IPS DF 6.9 (cell line): ENCODE measurements at regions not wholly inside any gene's neighbourhood (a gene's known extent, or its start where the extent isn't known, plus 50 kb on each side); places are given as distances from the start of the nearest gene placed in this dataset.

Experiments used
- DNase-seq: peaks from one replicate; pipeline ENCODE4 v3.0.0-alpha.2; 2013; ENCODE audit warnings: low read depth, low spot score
- H3K27ac ChIP-seq: one replicate; pipeline ENCODE4 v1.5.1; 2013; ENCODE audit warnings: low read length, control low read depth
- H3K27me3 ChIP-seq: 2 replicates; pipeline ENCODE4 v1.6.1; 2013; ENCODE audit warnings: mild to moderate bottlenecking, low read length; ENCODE audit not compliant: control insufficient read depth, insufficient read depth
- H3K36me3 ChIP-seq: 2 replicates; pipeline ENCODE4 v1.6.1; 2013; ENCODE audit warnings: low read length; ENCODE audit not compliant: control insufficient read depth, insufficient read depth
- H3K4me1 ChIP-seq: 2 replicates; pipeline ENCODE4 v1.6.1; 2013; ENCODE audit warnings: low read length; ENCODE audit not compliant: control insufficient read depth, insufficient read depth
- H3K4me3 ChIP-seq: 2 replicates; pipeline ENCODE4 v1.5.1; 2013; ENCODE audit warnings: mild to moderate bottlenecking, low read length
- H3K9me3 ChIP-seq: 2 replicates; pipeline ENCODE4 v1.6.1; 2013; ENCODE audit warnings: low read length, inconsistent platforms; ENCODE audit not compliant: control insufficient read depth, insufficient read depth
- WGBS: extraction: QIAGEN DNeasy Blood & Tissue Kit; methylation state at CpG from one replicate; pipeline ENCODE4 v1.1.7; 2013; ENCODE audit warnings: mixed read lengths, missing lambda C conversion rate; ENCODE audit not compliant: insufficient read length, insufficient coverage; 5-methylcytosine and 5-hydroxymethylcytosine counted together

- Histone ChIP-seq H3K27me3 (no peaks in the 10 kb centered on the region), H3K4me1 (peaks cover 2% of the 10 kb centered on the region; the same call in 1 of the 2 replicates), H3K4me3 (no peak overlapping the region), H3K27ac (no peak overlapping the region), H3K36me3 (no peaks in the 10 kb centered on the region), H3K9me3 (no peaks in the 10 kb centered on the region)
- WGBS = no CpG with 5 or more reads among the region's 2 CpGs
- no peak for DNase-seq
Measured at GRCh38 chr3:177820683-177821316, 623.5 kb upstream of the TBL1XR1 start.

DNA sequence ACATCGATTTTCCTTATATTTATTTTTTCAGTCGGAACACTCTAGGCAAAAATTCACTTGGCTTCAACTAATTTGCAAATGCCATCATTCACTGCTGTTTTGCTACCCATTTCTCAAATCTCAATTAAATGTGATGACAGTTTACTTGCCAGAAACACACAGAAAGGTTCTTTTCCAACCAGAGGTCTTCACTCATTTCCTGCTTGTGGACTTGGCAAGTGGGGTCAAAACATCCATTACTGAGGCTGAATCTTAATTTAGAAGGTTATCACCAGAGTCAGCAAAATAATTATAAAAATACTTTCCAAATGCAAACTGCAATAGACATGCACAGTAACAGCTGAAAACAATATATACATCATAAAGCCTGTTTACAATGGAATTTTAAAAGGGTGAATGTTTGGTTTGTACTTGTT is 625.4 kb upstream of the TBL1XR1 start:
- Histone ChIP-seq H3K36me3 (no peaks in the 10 kb centered on the region), H3K4me1 (peaks cover 2% of the 10 kb centered on the region; the same call in 1 of the 2 replicates), H3K27ac (no peak overlapping the region), H3K9me3 (no peaks in the 10 kb centered on the region), H3K4me3 (no peak overlapping the region), H3K27me3 (no peaks in the 10 kb centered on the region)
- no CpG with 5 or more reads among the region's 2 CpGs for WGBS
- DNase-seq = no peak

DNA sequence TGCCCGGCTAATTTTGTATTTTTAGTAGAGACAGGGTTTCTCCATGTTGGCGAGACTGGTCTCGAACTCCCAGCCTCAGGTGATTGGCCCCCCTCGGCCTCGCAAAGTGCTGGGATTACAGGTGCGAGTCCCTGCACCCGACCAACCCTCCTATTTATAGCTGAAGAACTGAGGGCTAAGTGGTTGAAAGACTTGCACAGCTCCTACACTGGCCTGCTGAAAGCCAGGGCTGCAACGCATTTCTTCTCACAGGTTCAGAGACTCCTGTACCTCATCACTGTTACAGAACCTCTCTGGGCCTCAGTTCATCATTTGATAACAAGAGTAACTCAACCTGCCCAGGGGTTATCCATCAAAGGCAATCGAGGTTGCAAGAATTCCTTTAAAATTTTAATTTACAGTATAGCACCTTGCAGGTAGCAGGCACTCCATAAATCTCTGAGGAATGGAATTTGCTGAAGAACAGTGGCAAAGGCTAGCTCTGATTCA is 626.5 kb upstream of the TBL1XR1 start:
- no peak overlapping the region for H3K4me3 ChIP-seq
- peaks cover 2% of the 10 kb centered on the region; the same call in 1 of the 2 replicates for H3K4me1 ChIP-seq
- no peak for DNase-seq
- WGBS = no CpG with 5 or more reads among the region's 9 CpGs
- H3K27me3 ChIP-seq = no peaks in the 10 kb centered on the region
- H3K27ac ChIP-seq = no peak overlapping the region
- H3K9me3 ChIP-seq = no peaks in the 10 kb centered on the region
- H3K36me3 ChIP-seq = no peaks in the 10 kb centered on the region

GRCh38 chr3:177824190-177824786 is 627.0 kb upstream of the TBL1XR1 start:
- DNase-seq = no peak
- no peak overlapping the region for H3K4me3 ChIP-seq
- no CpG with 5 or more reads among the region's 4 CpGs for WGBS
- peaks cover 2% of the 10 kb centered on the region; the same call in 1 of the 2 replicates for H3K4me1 ChIP-seq
- no peak overlapping the region for H3K27ac ChIP-seq
- H3K9me3 ChIP-seq = no peaks in the 10 kb centered on the region
- no peaks in the 10 kb centered on the region for H3K36me3 ChIP-seq
- H3K27me3 ChIP-seq = no peaks in the 10 kb centered on the region

- peaks cover 2% of the 10 kb centered on the region; the same call in 1 of the 2 replicates for H3K4me1 ChIP-seq
Measured at GRCh38 chr3:177824841-177825240, 627.6 kb upstream of the TBL1XR1 start.

GRCh38 chr3:177826253-177826652 is 629.0 kb upstream of the TBL1XR1 start:
- Histone ChIP-seq H3K9me3 (no peaks in the 10 kb centered on the region), H3K27ac (no peak overlapping the region), H3K36me3 (no peaks in the 10 kb centered on the region), H3K4me3 (no peak overlapping the region), H3K27me3 (no peaks in the 10 kb centered on the region), H3K4me1 (peaks cover 2% of the 10 kb centered on the region; the same call in 1 of the 2 replicates)
- no CpG with 5 or more reads among the region's 10 CpGs for whole genome bisulfite sequencing
- no peak for DNase-seq

More at GRCh38 chr3:177824841-177825240, 627.6 kb upstream of the TBL1XR1 start:
- no peak overlapping the region for H3K4me3 ChIP-seq
- no peaks in the 10 kb centered on the region for H3K9me3 ChIP-seq
- DNase-seq = no peak
- no CpG with 5 or more reads among the region's 4 CpGs for WGBS
- H3K27ac ChIP-seq = no peak overlapping the region
- H3K36me3 ChIP-seq = no peaks in the 10 kb centered on the region
- H3K27me3 ChIP-seq = no peaks in the 10 kb centered on the region

DNA sequence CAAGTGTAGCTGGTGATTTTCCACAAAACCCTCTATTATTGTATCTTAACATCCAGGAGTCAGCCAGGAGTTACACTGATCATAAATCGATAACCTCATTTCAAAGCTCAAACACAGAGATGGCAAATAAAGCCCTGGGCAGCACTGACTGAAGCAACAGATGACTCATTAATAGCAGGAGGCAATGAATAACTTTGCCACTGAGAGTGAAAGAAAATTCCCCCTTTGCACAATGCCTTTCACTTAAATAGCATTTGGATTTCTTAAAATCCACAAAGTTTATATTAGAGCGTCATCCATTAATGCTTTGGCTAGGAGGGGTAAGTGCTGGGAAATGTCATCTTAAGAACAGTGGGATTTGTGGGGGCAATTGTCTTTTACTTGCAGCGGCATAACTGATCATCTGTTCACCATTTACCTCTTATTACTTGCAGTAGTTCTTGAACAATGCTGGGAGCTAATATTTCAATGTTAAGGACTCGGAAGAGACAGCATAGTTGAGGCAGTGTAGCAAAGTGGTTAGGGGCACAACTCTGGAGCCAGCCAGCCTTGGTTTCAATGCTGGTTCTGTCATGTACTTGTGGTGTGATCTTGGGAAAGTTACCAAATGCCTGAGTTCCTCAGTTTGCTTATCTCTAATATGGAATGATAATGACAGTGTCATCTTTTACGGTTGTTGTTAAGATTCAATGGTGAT is 630.4 kb upstream of the TBL1XR1 start:
- Histone ChIP-seq H3K4me1 (peaks cover 2% of the 10 kb centered on the region; the same call in 1 of the 2 replicates), H3K27me3 (no peaks in the 10 kb centered on the region), H3K4me3 (no peak overlapping the region), H3K36me3 (no peaks in the 10 kb centered on the region), H3K27ac (no peak overlapping the region), H3K9me3 (no peaks in the 10 kb centered on the region)
- no peak for DNase-seq
- no CpG with 5 or more reads among the region's 5 CpGs for WGBS

DNA sequence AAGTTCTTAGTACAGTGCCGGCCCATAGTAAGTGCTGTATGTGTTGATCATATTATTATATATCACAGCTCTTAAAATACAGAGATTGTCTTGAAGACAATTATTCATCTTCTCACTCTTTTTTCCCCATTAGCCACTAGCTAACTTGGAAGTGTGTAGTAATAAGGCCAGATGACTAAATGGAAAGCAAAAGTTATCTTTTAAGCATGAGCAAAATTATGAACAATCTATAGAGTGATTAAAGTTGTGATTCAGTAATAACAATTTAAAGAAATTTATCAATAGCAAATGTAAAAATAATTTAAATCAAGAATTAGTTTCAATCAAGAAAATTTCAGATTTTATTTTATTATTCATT is 630.9 kb upstream of the TBL1XR1 start:
- no peaks in the 10 kb centered on the region for H3K27me3 ChIP-seq
- DNase-seq = no peak
- H3K4me3 ChIP-seq = no peak overlapping the region
- H3K36me3 ChIP-seq = no peaks in the 10 kb centered on the region
- no peaks in the 10 kb centered on the region for H3K9me3 ChIP-seq
- peaks cover 2% of the 10 kb centered on the region; the same call in 1 of the 2 replicates for H3K4me1 ChIP-seq
- no CpG with 5 or more reads among the region's 1 CpG for WGBS
- H3K27ac ChIP-seq = no peak overlapping the region

DNA sequence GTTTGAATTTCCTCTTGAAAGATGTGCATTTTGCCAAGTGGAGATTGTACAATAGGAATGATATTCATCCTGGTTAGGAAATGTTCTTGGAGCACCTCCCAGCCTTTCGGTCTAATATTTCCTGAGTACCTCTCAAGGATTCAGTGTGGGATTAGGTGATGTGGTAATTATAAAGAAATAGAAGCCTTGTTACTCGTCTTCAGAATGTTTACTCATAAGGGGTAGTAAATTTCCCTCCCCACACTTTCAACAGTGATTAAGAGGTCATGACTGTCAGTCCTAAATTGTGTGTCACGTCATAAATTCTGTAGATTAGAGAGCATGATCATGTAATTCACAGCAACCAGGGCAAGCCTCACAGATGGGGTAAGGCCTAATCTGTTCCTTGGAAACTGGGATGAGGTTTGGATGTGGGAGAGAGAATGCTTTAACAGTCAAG is 633.1 kb upstream of the TBL1XR1 start:
- WGBS = no CpG with 5 or more reads among the region's 3 CpGs

DNA sequence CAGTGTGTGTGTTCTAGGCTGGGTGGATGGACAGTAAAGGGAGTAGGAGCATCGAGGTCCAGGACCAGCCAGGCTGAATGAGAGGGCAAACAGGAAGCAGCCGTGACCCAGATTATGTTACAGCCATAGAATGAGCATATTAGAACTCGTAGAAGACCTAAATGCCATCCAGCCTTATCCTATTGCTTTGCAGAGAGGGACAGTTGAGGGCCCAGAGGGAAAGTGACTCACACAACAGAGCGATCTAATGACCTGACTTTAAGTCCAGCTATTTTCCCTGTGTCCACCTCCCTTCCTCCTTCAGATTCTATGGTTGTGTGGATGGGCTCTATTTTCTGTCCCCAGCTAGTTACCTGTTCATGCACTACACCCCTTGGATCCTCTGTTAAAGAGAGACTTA is 634.1 kb upstream of the TBL1XR1 start:
- DNase-seq = no peak
- Histone ChIP-seq H3K4me1 (no peaks in the 10 kb centered on the region), H3K9me3 (no peaks in the 10 kb centered on the region), H3K4me3 (no peak overlapping the region), H3K27ac (no peak overlapping the region), H3K36me3 (no peaks in the 10 kb centered on the region), H3K27me3 (no peaks in the 10 kb centered on the region)
- no CpG with 5 or more reads among the region's 4 CpGs for WGBS

More for the DNA sequence above, 633.1 kb upstream of the TBL1XR1 start:
- no peak overlapping the region for H3K4me3 ChIP-seq
- no peak overlapping the region for H3K27ac ChIP-seq
- no peak for DNase-seq
- no peaks in the 10 kb centered on the region for H3K9me3 ChIP-seq
- H3K4me1 ChIP-seq = no peaks in the 10 kb centered on the region
- H3K27me3 ChIP-seq = no peaks in the 10 kb centered on the region
- no peaks in the 10 kb centered on the region for H3K36me3 ChIP-seq
